H1 (cell line): ENCODE measurements at regions not wholly inside any gene's neighbourhood (a gene's known extent, or its start where the extent isn't known, plus 50 kb on each side); places are given as distances from the start of the nearest gene placed in this dataset.

Experiments used
- CBX8 ChIP-seq: fragments of 300-800, 300-1000 bp; sonication (generic); IDR thresholded peaks from 2 replicates; pipeline ENCODE4 v1.7.1; 2016; ENCODE audit warnings: low read depth, low read length, borderline replicate concordance
- CHD7 ChIP-seq: fragments of 300-600 bp; sonication (generic); IDR thresholded peaks from 2 replicates; pipeline ENCODE4 v1.7.1; 2012; ENCODE audit warnings: low read length, moderate library complexity, mild to moderate bottlenecking, inconsistent platforms; ENCODE audit not compliant: insufficient replicate concordance
- EGR1 ChIP-seq: IDR thresholded peaks from 2 replicates; pipeline ENCODE4 v1.6.1; 2011; ENCODE audit warnings: low read depth, low read length, borderline replicate concordance
- GTF2F1 ChIP-seq: IDR thresholded peaks from 2 replicates; pipeline ENCODE4 v1.6.1; 2012; ENCODE audit warnings: low read depth, low read length, improper control_type of control experiment, borderline replicate concordance
- MAFK ChIP-seq: IDR thresholded peaks from 2 replicates; pipeline ENCODE4 v1.6.1; 2012; ENCODE audit warnings: low read depth, mild to moderate bottlenecking, improper control_type of control experiment, low read length
- NRF1 ChIP-seq: IDR thresholded peaks from 2 replicates; pipeline ENCODE4 v1.6.1; 2011; ENCODE audit warnings: mild to moderate bottlenecking, low read depth, low read length, improper control_type of control experiment
- RFX5 ChIP-seq: IDR thresholded peaks from 2 replicates; pipeline ENCODE4 v1.6.1; 2011; ENCODE audit warnings: low read depth, low read length, improper control_type of control experiment, borderline replicate concordance
- TBP ChIP-seq: IDR thresholded peaks from 2 replicates; pipeline ENCODE4 v1.6.1; 2011; ENCODE audit warnings: low read depth, low read length, improper control_type of control experiment
- ZNF274 ChIP-seq: IDR thresholded peaks from 2 replicates; pipeline ENCODE4 v1.7.0; 2012; ENCODE audit warnings: low read length, borderline replicate concordance; ENCODE audit errors: extremely low read depth

- TF ChIP-seq CHD7 (no peak), NRF1 (no peak), MAFK (no peak), TBP (no peak), CBX8 (no peak), ZNF274 (no peak), RFX5 (no peak), EGR1 (no peak), GTF2F1 (no peak)
Observed at GRCh38 chr10:63698787-63699150, 177.6 kb downstream of the REEP3 start (continued).
